ENCODE measurements at regions not wholly inside any gene's neighbourhood (a gene's known extent, or its start where the extent isn't known, plus 50 kb on each side); places are given as distances from the start of the nearest gene placed in this dataset.
"Not testable (repeated sequence)": the region's sequence is repeated elsewhere in the genome, so short reads cannot be mapped to it uniquely, and the experiment has no call there.

DNA sequence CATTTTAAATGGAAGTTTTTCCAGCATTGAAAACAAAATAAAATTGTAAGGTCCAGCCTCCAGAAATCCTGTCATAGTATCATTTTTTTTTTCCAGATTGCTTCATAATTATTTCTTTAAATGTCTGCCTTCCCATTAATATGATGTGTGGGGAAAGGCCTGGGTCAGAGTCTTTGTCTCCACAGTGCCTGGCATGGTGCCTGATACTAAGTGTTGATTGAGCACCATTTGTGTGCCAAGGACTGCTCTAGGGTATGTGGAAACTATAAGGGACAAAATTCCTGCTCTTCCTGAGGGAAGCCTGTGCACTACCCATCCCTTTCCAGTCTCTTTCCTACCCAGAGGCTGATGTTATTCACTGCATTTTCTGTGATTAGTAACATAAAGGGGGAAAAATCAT, 53.1 kb upstream of the BEND4 start:
- DNase-seq (ENCODE audit: low read depth in 2 of 2): no peak

DNA sequence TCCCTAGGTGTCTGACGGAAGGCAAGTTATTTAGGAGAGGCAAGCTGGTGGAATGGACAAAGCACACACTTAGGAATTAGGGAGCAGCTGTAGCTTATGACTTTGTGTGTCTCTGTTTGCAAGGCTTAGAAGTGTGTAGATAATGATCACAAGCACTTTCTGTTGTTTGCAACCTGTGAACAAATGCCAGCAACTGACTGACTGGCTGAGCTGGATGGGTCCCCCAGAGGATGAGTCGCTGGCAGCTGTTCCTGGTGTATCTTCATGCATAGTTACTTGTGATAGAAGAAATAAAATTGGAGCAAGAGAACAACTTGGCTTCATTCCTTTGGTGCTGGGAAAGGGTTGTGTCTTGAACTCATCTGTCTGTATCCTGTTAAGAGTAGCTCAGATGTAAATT, 64.2 kb upstream of the BEND4 start:
- no peak for DNase-seq (ENCODE audit: low read depth in 2 of 2)

DNA sequence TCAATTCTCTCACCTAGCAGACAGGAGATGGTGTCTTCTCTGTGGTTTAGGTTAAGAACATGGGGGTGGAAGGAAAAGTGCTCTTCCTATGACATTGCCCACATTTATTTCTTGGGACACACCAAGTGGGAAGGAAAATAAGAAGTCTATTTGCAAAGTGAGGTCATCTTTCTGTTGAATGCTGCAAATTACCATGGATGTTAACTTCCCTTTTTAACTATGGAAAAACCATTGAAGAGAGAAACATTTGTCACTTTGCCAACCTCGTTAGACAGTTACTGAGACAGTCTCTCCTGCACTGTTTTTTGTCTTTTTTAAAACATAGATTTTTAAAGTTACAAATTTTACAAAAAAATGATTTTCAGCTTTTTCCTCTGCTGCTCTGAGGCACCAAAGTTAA, 72.8 kb upstream of the BEND4 start:
- DNase-seq (ENCODE audit: low read depth in 2 of 2): no peak

DNA sequence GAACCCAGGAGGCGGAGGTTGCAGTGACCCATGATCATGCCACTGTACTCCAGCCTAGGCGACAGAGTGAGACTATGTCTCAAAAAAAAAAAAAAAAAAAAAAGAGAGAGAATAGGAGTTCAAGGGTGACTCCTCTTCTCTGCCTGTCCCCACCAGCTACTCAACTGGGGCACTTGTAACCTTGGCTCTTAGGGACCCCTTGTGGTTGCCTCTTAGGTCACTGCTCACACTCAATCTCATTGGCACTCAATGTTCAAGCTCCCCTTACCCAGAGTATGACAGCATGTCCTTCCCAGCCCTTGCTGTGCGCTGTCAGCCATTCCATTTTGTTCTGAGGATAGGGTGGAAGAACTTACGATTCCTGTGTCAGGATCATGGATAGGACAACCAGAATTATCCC, 82.4 kb upstream of the BEND4 start:
- no peak for DNase-seq (ENCODE audit: low read depth in 2 of 2)

DNA sequence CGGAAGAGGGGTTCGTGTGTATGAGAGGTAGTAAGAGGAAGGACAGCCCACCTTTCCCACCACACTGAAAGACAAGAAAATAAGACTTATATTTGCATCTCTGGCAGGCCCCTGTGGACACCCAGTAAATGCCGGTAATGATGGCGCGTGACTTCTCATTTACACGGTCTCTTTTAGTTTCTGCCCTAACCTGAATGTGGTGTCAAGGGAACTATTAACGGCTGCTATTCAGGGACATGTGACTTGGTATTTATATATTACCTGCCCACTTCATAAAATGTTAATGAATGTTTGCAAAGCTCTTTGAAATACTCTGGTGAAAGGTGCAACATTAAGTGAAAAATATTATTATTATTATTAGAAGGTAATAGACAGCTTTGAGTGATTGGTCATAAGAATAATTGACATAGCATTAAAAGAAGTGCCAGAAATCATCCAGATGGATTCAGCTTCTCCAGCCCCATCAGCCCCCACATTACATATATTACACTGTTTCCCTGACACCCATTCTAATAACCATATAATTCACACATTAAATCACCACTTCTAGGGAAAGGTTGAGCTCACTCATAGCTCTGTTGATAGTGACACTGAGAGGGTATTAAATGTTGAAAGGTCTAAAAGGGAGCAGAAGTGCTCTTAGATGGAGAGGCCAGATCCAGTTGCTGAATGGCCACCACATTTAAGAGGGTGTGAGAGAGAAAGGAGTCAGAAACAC, 83.0 kb upstream of the BEND4 start:
- no peak for DNase-seq (ENCODE audit: low read depth in 2 of 2)

GRCh38 chr4:42237010-42237409, 84.6 kb upstream of the BEND4 start:
- DNase-seq (ENCODE audit: low read depth in 2 of 2): no peak

DNA sequence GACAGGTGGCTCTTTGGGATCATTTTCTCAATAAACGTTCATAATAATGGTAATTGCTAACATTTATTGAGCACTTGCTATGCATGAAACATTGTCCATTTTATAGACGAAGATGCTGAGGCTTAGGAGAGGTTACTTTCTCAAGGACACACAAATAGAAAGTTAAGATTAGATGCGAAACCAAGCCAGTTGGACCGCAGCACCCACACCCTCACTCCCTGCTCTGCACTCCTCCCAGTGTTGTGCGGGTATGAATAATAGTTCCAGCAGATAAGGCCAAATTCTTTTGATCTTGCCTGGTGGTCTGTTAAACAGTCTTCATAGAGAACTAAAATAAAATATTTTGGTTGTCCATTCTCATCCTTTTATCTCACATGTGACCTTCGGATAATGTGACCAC, 85.0 kb upstream of the BEND4 start:
- DNase-seq (ENCODE audit: low read depth in 2 of 2): no peak

- no peak for DNase-seq (ENCODE audit: low read depth in 2 of 2)
Measured at GRCh38 chr4:42248972-42249371, 96.5 kb upstream of the BEND4 start.

DNA sequence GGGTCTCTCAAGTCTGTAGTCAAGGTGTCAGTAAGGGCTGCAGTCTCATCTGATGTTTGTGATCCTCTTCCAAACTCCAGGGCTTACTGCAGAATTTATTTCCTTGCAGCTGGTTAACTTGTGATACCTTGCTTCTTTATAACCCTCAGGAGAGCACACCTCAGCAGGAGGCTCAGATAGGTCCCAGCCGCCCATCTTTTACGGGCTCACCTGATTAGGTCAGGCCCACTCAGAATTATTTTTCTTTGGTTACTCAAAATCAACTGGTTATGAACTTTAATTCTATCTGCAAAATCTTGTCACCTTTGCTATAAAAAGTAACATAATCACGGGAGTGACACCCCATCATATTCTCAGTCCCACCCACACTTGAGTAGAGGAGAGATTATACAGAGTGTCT, 99.9 kb upstream of the BEND4 start:
- DNase-seq (ENCODE audit: low read depth in 2 of 2): no peak

- not testable (repeated sequence) for DNase-seq (ENCODE audit: low read depth in 2 of 2)
Measured at GRCh38 chr4:42257645-42258044, 105.2 kb upstream of the BEND4 start.

DNA sequence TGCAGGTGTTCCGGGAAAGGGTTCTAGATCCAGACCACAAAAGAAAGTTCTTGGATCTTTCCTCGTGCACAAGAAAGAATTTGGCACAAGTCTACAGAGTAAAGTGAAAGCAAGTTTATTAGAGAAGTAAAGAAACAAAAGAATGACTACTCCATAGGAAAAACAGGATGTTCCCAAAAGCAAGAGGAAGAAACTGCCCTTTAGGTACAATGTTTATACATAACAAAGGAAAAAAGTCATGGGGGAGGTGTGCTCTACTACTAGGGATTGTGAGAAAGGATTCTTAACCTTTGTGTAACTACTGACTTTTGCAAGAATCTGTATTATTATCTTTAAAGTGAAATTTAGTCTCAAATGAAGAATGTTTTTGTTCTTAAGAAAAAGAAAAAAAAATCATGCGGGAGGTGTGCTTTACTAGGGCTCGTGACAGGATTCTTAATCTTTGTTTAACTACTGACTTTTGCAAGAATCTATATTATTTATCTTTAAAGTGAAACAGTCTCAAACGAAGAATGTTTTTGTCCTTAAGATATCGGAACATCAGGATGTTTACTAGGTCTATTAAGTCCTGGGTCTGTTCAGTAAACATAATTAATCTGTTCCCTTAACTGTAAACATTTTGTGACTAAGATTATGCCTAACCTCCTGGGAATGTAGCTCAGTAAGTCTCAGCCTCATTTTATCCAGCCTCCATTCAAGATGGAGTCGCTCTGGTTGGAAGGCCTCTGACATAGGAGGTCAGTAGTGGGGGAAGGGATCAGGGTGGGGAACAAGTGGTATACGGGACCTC, 110.4 kb upstream of the BEND4 start:
- DNase-seq (ENCODE audit: low read depth in 2 of 2): no peak

GRCh38 chr4:42265782-42266602, 113.5 kb upstream of the BEND4 start:
- no peak for DNase-seq (ENCODE audit: low read depth in 2 of 2)

- DNase-seq (ENCODE audit: low read depth in 2 of 2): no peak
Measured at GRCh38 chr4:42267724-42268123, 115.3 kb upstream of the BEND4 start.

DNA sequence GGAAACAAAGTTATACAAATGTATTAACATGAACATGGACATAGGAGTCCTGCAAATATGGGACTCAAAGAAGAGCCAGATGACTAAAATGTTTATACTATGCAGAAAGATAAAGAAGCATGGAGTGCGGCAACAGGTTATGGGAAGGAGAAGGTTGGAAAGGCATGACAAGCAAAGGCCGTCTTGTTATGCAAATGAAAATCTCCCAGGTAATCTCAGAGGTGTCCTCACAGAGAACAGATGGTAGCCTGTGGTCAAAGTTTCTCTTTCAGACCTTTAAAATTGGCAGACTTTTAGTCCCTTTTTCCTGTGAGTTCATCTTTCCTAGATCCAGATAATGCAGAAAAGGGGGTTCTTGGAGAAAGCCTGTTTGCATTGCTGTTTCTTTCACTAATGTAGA, 116.4 kb upstream of the BEND4 start:
- no peak for DNase-seq (ENCODE audit: low read depth in 2 of 2)

DNA sequence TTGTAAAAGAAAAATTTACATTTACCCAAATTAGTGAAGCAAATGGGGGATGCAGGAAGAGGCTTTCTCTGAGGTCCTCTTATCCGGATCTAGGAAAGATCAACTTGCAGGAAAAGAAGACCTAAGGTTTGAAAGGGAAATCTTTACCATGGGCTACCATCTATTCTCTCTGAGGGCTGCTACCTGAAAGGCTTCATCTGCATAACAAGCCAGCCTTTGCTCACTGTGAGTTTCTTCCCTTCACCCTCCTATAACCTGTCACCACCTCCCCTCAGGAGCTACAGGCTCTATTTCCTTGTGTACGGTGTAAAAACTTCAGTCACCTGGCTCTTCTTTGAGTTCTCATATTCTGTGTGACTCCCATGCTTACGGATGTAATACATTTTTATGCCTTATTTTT, 118.6 kb upstream of the BEND4 start:
- DNase-seq (ENCODE audit: low read depth in 2 of 2): no peak

GRCh38 chr4:42277291-42277690, 120.0 kb upstream of the SHISA3 start:
- DNase-seq (ENCODE audit: low read depth in 2 of 2): no peak

DNA sequence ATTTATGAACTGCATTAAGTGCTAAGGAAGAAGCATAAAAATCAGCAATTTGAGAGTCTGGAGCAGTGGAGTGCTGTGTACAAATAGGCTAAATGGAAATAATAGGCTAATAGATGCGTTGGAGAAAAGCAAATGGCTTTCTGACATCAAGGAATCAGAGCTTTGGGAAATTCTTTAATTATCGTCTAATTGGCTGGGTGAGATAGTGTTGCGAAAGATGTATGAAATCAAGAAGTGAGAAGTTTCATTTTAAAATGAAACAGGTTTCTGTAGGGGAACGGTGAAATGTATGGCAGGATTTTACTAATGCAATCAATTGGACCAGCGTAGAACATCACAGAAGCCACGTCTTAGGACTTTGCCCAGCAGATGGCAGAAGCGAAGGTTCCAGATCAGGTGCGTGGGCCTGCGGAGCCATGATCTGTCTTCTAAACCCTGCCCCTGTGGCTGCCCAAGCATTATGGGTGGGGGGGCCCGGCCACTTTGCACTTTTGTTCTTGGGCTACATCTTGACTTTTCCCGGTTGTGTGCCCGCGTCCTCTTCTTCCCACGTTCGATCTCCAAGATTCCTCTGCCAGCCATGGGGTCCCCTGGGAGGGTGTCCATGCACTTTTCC, 118.5 kb upstream of the SHISA3 start:
- no peak for DNase-seq (ENCODE audit: low read depth in 2 of 2)

DNA sequence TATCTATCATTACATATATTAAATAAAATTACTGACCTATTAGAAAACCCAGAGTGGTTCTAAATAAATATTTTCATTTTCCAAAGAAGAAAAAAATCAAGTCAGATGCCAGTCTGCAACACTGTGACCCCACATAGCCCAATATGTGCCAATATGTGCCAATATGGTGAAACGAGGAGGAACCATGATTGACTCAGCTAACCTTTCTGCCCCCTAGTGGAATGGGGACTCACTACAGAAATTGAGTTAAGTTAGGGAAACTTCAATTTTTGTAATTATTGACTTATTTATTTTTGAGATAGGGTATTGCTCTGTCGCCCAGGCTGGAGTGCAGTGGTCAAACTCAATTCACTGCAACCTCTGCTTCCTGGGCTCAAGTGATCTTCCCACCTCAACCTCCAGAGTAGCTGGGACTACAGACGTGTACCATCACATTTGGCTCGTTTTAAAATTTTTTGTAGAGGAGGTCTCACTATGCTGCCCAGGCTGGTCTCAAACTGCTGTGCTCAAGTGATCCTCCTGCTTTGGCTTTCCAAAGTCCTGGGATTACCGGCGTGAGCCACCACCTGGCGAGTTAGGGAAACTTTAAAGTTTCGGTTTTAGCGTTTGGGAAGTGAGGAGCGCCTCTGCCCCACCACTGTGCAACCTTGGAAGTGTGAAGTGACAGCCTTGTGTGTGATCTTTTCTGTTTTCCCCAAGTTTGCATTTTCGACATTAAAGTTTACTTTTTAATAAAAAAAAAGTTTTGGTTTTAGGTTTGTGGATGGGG, 116.8 kb upstream of the SHISA3 start:
- DNase-seq (ENCODE audit: low read depth in 2 of 2): peak in 1 of 2 donors; percentile 2

- no peak for DNase-seq (ENCODE audit: low read depth in 2 of 2)
Measured at GRCh38 chr4:42281324-42282020, 115.8 kb upstream of the SHISA3 start.

DNA sequence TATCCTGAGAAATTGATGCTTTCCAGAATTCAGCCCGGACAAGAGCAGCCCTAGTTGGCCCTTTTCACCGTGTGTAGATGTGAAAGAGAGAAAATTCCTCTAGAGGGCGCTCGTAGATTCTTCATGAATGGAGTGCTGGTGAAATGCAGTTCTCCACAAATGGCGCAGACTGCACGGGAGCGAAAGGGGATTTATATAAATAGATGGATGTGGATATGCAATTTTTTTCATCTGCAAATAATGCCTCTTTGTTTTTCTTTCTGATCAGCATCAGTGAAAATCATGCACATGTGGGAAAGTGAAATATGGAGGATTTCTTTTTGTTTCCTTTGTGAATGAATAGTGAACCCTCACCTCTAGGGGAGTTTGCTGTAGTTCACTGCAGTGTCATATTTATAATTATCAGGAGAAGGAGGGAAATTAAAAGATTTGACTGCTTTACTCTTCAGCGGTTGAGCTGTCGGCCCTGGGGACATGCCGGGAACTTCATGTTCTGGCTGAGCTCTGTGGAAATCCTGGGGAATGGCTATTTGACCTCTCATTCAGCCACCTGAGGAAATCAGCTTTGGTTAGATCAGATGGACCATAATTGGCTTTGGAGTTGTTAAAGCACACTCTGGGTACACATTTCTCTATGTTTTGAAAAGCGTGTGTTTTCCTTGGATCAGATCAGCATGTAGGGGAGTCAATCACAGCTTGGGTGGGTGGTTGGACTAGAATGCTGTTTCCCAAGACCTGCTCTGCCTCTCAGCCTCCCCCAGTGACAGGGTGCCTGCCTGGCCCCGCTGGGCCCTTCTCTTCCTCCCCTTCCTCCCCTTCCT, 115.0 kb upstream of the SHISA3 start:
- peak; percentile 4 to 15 for DNase-seq (ENCODE audit: low read depth in 2 of 2)

All from stimulated activated CD4-positive, alpha-beta T cell treated with anti-CD3 and anti-CD28 coated beads, Interleukin-4, amount 100 ng/mL, for 48 hours (primary cell).